ENCODE measurements at regions not wholly inside any gene's neighbourhood (a gene's known extent, or its start where the extent isn't known, plus 50 kb on each side); places are given as distances from the start of the nearest gene placed in this dataset.
"Not testable (repeated sequence)": the region's sequence is repeated elsewhere in the genome, so short reads cannot be mapped to it uniquely, and the experiment has no call there.

GRCh38 chr19:34575206-34575605, 93.6 kb downstream of the WTIP start:
- FAIRE-seq (no peak), DNase-seq (ENCODE audit: low spot score) (no peak)

- FAIRE-seq (no peak), DNase-seq (ENCODE audit: low spot score) (no peak)
Observed at GRCh38 chr19:34574704-34575103, 93.1 kb downstream of the WTIP start.

DNA sequence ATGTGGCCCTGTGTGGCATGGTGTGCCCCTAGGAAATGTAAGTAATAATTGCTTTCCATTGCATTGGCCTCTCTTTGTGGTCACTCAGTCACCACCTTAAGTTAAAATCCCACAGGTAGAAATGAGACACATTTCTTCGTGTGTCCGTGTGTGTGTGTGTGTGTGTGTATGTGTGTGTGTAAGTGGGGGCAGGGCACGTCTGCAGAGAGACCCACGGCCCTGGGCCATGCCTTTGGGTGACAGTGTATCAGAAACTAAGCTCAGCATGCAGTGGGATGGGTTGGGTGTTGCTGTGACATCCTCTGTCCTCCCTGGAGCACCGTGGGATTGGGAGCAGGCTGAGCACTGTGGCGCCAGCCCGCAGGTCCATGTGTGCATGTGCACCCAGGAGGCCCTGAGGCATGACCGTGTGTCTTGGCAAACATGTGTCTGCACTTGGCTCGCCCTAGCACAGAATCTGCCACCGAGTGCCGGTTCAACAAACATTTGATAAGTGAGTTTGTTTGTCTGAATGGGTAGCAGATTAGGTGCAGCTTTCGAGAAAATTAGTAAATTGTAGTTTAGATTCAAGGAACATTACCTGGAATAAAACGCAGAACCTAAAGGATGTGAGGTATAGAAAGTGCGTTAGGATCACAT, 91.8 kb downstream of the WTIP start:
- DNase-seq (ENCODE audit: low spot score) (no peak), FAIRE-seq (no peak)

GRCh38 chr19:34570140-34570539, 88.6 kb downstream of the WTIP start:
- not testable (repeated sequence) for DNase-seq (ENCODE audit: low spot score); FAIRE-seq

- DNase-seq (ENCODE audit: low spot score); FAIRE-seq: not testable (repeated sequence)
Observed at GRCh38 chr19:34562344-34562743, 80.8 kb downstream of the WTIP start.
